ENCODE measurements at regions not wholly inside any gene's neighbourhood (a gene's known extent, or its start where the extent isn't known, plus 50 kb on each side); places are given as distances from the start of the nearest gene placed in this dataset.

DNA sequence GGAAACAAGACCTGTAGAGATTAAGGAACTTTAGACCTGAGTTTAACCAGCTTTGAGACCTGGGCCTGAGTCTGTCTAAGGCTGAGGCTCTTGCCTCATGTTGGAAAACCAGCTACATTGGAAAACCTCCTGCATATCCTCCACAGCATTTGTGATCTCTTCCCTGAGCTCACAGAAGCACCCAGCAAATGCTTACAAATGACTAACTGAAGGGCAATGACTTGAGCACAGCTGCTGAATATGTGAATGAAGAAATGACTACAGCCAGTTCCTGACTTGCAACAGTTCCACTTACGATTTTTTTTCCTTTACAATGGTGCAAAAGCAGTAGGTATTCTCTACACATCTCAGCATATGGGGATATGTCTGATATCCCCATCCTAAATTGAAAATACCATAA, 112.4 kb upstream of the RREB1 start:
- WGBS, 5 donors: 85 to 95% (median 90%) methylated on average over 1 of the region's 1 CpG
- no peak for DNase-seq
- intact Hi-C loops (cut with DNase I; ENCODE audit: low total_unique reads): no loop called here

DNA sequence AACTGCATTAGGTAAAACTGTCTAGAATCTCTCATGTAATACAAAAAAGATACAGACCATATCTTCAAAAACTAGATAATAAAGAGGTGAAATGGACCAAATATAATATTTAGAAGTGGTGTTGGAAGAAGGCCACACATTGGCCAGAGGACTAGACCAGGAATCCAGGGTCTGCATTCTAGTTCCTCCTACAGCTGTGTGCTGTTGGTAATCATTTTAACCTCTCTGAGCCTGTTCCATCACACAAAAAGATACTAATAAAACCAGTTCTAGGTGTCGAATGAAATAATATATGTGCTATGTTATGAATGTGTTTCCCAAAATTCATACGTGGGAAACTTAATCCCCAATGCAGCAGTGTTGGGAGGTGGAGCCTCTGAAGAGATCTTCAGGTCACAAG, 111.6 kb upstream of the RREB1 start:
- TF ChIP-seq POLR2A (IDR thresholded peaks at IDR 0.05): no peak
- TF ChIP-seq POLR2AphosphoS5 (IDR thresholded peaks at IDR 0.05): no peak
- TF ChIP-seq EP300 (IDR thresholded peaks at IDR 0.05): no peak
- H3K9me3 ChIP-seq: no peaks in the 10 kb centered on the region
- intact Hi-C loops (cut with DNase I; ENCODE audit: low total_unique reads): no loop called here
- no peak overlapping the region for H3K27ac ChIP-seq
- WGBS, 5 donors: 89 to 94% (median 90%) methylated on average over 2 of the region's 2 CpGs
- H3K36me3 ChIP-seq: no peaks in the 10 kb centered on the region
- no peak for DNase-seq
- no peak overlapping the region for H3K4me3 ChIP-seq
- no peaks in the 10 kb centered on the region for H3K27me3 ChIP-seq
- no peaks in the 10 kb centered on the region for H3K4me1 ChIP-seq

More for the DNA sequence above, 112.4 kb upstream of the RREB1 start:
- H3K4me3 ChIP-seq: no peak overlapping the region
- no peak for TF ChIP-seq EP300 (IDR thresholded peaks at IDR 0.05)
- no peak for TF ChIP-seq POLR2A (IDR thresholded peaks at IDR 0.05)
- TF ChIP-seq, protein P1, sequence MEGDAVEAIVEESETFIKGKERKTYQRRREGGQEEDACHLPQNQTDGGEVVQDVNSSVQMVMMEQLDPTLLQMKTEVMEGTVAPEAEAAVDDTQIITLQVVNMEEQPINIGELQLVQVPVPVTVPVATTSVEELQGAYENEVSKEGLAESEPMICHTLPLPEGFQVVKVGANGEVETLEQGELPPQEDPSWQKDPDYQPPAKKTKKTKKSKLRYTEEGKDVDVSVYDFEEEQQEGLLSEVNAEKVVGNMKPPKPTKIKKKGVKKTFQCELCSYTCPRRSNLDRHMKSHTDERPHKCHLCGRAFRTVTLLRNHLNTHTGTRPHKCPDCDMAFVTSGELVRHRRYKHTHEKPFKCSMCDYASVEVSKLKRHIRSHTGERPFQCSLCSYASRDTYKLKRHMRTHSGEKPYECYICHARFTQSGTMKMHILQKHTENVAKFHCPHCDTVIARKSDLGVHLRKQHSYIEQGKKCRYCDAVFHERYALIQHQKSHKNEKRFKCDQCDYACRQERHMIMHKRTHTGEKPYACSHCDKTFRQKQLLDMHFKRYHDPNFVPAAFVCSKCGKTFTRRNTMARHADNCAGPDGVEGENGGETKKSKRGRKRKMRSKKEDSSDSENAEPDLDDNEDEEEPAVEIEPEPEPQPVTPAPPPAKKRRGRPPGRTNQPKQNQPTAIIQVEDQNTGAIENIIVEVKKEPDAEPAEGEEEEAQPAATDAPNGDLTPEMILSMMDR (IDR thresholded peaks at IDR 0.05): no peak
- TF ChIP-seq POLR2AphosphoS5 (IDR thresholded peaks at IDR 0.05): no peak
- no peak overlapping the region for H3K27ac ChIP-seq
- H3K9me3 ChIP-seq: no peaks in the 10 kb centered on the region
- no peaks in the 10 kb centered on the region for H3K36me3 ChIP-seq
- H3K27me3 ChIP-seq: no peaks in the 10 kb centered on the region
- no peaks in the 10 kb centered on the region for H3K4me1 ChIP-seq

DNA sequence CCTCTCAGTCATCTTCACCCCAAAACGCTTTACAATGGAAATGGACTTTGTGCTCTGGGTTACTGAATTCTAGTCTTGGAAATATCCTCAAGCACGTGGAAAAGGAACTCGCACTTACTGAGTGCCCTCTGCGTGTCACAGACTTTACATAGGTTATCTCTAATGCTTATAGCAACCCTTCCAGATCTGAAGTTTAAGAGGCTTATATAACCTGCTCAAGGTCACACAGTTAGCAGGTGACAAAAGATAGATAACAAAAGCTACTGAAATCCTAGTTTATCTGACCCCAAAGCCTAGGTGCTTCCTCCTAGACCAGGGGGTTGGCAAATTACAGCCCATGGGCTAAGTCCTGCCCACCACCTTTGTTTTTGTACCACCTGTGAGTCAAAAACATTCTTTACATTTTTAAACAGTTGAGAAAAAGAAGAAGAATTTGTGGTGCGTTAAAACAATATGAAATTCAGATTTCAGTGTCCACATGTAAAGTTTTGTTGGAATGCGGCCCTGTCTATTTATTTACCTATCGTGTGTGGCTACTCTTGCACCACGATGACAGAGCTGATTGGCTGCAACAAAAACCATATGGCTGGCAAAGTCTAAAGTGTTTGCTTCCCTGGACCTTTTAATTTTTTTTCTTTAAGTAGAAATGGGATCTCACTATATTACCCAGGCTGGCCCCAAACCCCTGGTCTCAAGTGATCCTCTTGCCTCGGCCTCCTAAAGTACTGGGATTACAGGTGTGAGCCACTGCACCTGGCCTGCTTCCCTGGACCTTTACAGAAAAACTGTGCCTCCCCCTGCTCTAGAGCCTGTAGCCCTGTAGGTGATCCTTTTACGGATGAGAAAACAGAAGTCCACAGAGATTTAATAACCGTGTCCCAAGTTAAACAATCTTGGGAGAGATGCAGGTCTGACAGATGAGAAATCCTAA, 110.2 kb upstream of the RREB1 start:
- Histone ChIP-seq H3K27me3 (no peaks in the 10 kb centered on the region), H3K27ac (peak overlapping the region in 1 of 5 donors; percentile 61), H3K36me3 (no peaks in the 10 kb centered on the region), H3K4me1 (no peaks in the 10 kb centered on the region), H3K4me3 (no peak overlapping the region), H3K9me3 (no peaks in the 10 kb centered on the region)
- intact Hi-C loops (cut with DNase I; ENCODE audit: low total_unique reads): no loop called here
- peak in 1 of 3 donors; percentile 29 for TF ChIP-seq POLR2AphosphoS5 (IDR thresholded peaks at IDR 0.05)
- TF ChIP-seq, protein P1 (IDR thresholded peaks at IDR 0.05): no peak
- DNase-seq: peak in 1 of 2 donors; percentile 43
- WGBS, 5 donors: 45 to 60% (median 54%) methylated on average over 11 of the region's 11 CpGs

- H3K36me3 ChIP-seq: no peaks in the 10 kb centered on the region
- no peaks in the 10 kb centered on the region for H3K27me3 ChIP-seq
- TF ChIP-seq, protein P1 (IDR thresholded peaks at IDR 0.05): no peak
- no peak for TF ChIP-seq EP300 (IDR thresholded peaks at IDR 0.05)
- no peak for TF ChIP-seq POLR2A (IDR thresholded peaks at IDR 0.05)
- TF ChIP-seq POLR2AphosphoS5 (IDR thresholded peaks at IDR 0.05): no peak
- no peak for DNase-seq
- no peak overlapping the region for H3K4me3 ChIP-seq
- no peaks in the 10 kb centered on the region for H3K4me1 ChIP-seq
- intact Hi-C loops (cut with DNase I; ENCODE audit: low total_unique reads): no loop called here
- H3K27ac ChIP-seq: no peak overlapping the region
- 60 to 78% (median 68%) methylated on average over 6 of the region's 6 CpGs for WGBS, 5 donors
- no peaks in the 10 kb centered on the region for H3K9me3 ChIP-seq
These were observed 109.6 kb upstream of the RREB1 start for GRCh38 chr6:6998194-6998569.

Data from stomach (tissue), 8 donors.